B cell (primary cell): ENCODE measurements at regions not wholly inside any gene's neighbourhood (a gene's known extent, or its start where the extent isn't known, plus 50 kb on each side); places are given as distances from the start of the nearest gene placed in this dataset.

ENCODE experiments used
- CTCF ChIP-seq: fragments of 200-600 bp; IDR thresholded peaks from one replicate; pipeline ENCODE4 v1.8.0; 2022; ENCODE audit warnings: antibody characterized with exemption, mild to moderate bottlenecking
- EZH2 ChIP-seq: IDR thresholded peaks from 2 replicates; pipeline ENCODE4 v1.6.1; 2012; ENCODE audit warnings: borderline replicate concordance, low read depth, mild to moderate bottlenecking, moderate library complexity, low read length; ENCODE audit not compliant: insufficient read depth, poor library complexity, severe bottlenecking

DNA sequence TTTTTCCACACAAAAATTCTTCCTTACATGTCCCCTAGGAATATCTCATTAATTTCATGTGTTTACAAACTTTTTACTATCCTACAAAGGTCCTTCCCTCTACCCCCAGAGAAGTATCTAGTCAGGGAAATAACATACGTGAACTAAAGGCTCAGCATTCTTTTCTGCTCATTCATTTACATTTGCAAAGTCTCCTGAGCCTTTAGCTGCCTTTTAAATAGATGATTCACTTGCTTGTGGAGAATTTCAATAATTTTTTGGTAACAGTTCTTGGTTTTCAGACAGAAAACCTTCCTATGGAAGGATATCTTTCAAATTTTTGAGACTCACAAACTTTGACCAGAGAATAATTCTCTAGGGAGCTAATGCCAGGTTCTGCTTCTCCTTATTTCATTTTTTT is 81.5 kb upstream of the RMDN2 start:
- TF ChIP-seq EZH2 = no peak
- no peak for TF ChIP-seq CTCF
